K562 (cell line): ENCODE measurements at regions not wholly inside any gene's neighbourhood (a gene's known extent, or its start where the extent isn't known, plus 50 kb on each side); places are given as distances from the start of the nearest gene placed in this dataset.

ENCODE experiments used
- ATAC-seq: fragments of 200-7000 bp; cut with Tn5 transposase; 3 replicates; pipeline ENCODE4 v1.9.1; 2020; ENCODE audit warnings: moderate library complexity
- BruUV-seq: library from RNA; stranded (reverse); fragments of 400-500 nt; replicated peaks from 2 replicates; lab custom pipeline; 2021; lab: Mats Ljungman, UMichigan
- CTCF ChIA-PET: fragments of 300-600 bp; formaldehyde crosslinking; extraction: SDS; loops from one replicate; lab custom pipeline; 2021; ENCODE audit warnings: low intra/inter-chr PET ratio; lab: Yijun Ruan, JAX
- POLR2A ChIA-PET: fragments of 300-600, 350-650 bp; sonication (Branson Sonifier 250); formaldehyde crosslinking; extraction: SDS; loops from one replicate; lab custom pipeline; 2021; ENCODE audit warnings: antibody characterized with exemption, inconsistent platforms; lab: Yijun Ruan, JAX
- DNase-seq, 4 experiments: peaks; one replicate each; pipeline versions ENCODE4 v3.0.0 to v3.0.0-alpha.2; 2011 to 2018; ENCODE audit warnings: low spot score in 3 of 4, mixed read lengths in 3 of 4; ENCODE audit errors: extremely low read depth in 1 of 4
- FAIRE-seq: peaks from 2 replicates; lab custom pipeline; 2011; peaks lifted over from hg19 to GRCh38; lab: Jason Lieb, UNC
- H2AFZ ChIP-seq: 2 replicates; pipeline ENCODE4 v1.6.0; 2011; ENCODE audit warnings: low read depth, low read length, control low read depth, inconsistent platforms
- H3K27ac ChIP-seq: fragments of 200-600 bp; 3 replicates; pipeline ENCODE4 v1.8.0; 2011; ENCODE audit warnings: low read depth, mild to moderate bottlenecking, control low read depth, inconsistent platforms, low read length, moderate library complexity, mixed read lengths; ENCODE audit errors: extremely low read depth
- H3K27me3 ChIP-seq, 2 experiments: fragments of 300-600 bp in 1 of 2; 2 replicates in 1 of 2; 3 replicates in 1 of 2; pipeline versions ENCODE4 v1.6.0 to v1.8.0; 2011; ENCODE audit warnings: inconsistent platforms in 2 of 2, low read length in 2 of 2, mild to moderate bottlenecking in 1 of 2, mixed read lengths in 1 of 2, moderate library complexity in 1 of 2; ENCODE audit not compliant: control insufficient read depth in 2 of 2, insufficient read depth in 2 of 2
- H3K36me3 ChIP-seq: fragments of 300-600 bp; 3 replicates; pipeline ENCODE4 v1.8.0; 2011; ENCODE audit warnings: mild to moderate bottlenecking, low read length, inconsistent platforms; ENCODE audit not compliant: control insufficient read depth, insufficient read depth
- H3K4me1 ChIP-seq, 2 experiments: fragments of 200-600 bp in 1 of 2; replicated peaks in 1 of 2; 2 replicates in 1 of 2; 3 replicates in 1 of 2; pipeline versions ENCODE4 v1.5.1 to v1.8.0; 2011; ENCODE audit warnings: inconsistent platforms in 2 of 2, low read length in 2 of 2, mild to moderate bottlenecking in 1 of 2, mixed read lengths in 1 of 2, moderate library complexity in 1 of 2; ENCODE audit not compliant: control insufficient read depth in 2 of 2, insufficient read depth in 2 of 2
- H3K4me2 ChIP-seq: 2 replicates; pipeline ENCODE4 v1.6.1; 2011; ENCODE audit warnings: low read length, control low read depth, inconsistent platforms, mixed read lengths; ENCODE audit not compliant: insufficient read depth
- H3K4me3 ChIP-seq: fragments of 200-600 bp; sonication (generic), shearing (Covaris generic); 2 replicates; pipeline ENCODE4 v1.5.1; 2016; ENCODE audit warnings: control low read depth, inconsistent platforms
- H3K79me2 ChIP-seq: fragments of 200-600 bp; 3 replicates; pipeline ENCODE4 v1.8.0; 2011; ENCODE audit warnings: low read length, inconsistent platforms; ENCODE audit not compliant: control insufficient read depth, insufficient read depth
- H3K9ac ChIP-seq, 2 experiments: 2 replicates each; pipeline versions ENCODE4 v1.6.0 to v1.6.1; 2011; ENCODE audit warnings: low read depth in 2 of 2, low read length in 2 of 2, control low read depth in 1 of 2, inconsistent platforms in 1 of 2, mild to moderate bottlenecking in 1 of 2, mixed read lengths in 1 of 2; ENCODE audit not compliant: insufficient read depth in 1 of 2
- H3K9me1 ChIP-seq: one replicate; pipeline ENCODE4 v1.6.0; 2011; ENCODE audit warnings: inconsistent platforms, mild to moderate bottlenecking, low read length, moderate library complexity; ENCODE audit not compliant: control insufficient read depth, insufficient read depth
- H3K9me3 ChIP-seq: replicated peaks from 2 replicates; pipeline ENCODE4 v1.5.1; 2011; ENCODE audit warnings: low read depth, low read length, inconsistent platforms; ENCODE audit not compliant: control insufficient read depth, insufficient read depth
- H4K20me1 ChIP-seq: replicated peaks from 2 replicates; pipeline ENCODE4 v1.6.1; 2011; ENCODE audit warnings: low read length, inconsistent platforms, mixed read lengths; ENCODE audit not compliant: control insufficient read depth, insufficient read depth
- BRD9 ChIP-seq: fragments of 450-650 bp; IDR thresholded peaks from 2 replicates; pipeline ENCODE4 v1.6.1; 2018; ENCODE audit warnings: low read depth; ENCODE audit not compliant: partially characterized antibody
- CTCFL ChIP-seq: IDR thresholded peaks from 2 replicates; pipeline ENCODE4 v1.6.1; 2011; ENCODE audit warnings: borderline replicate concordance, low read depth, mild to moderate bottlenecking, moderate library complexity, low read length; ENCODE audit not compliant: insufficient read depth, poor library complexity, severe bottlenecking
- DNMT1 ChIP-seq: fragments of 450-650 bp; IDR thresholded peaks from 2 replicates; pipeline ENCODE4 v1.6.1; 2016; ENCODE audit warnings: antibody characterized with exemption, mild to moderate bottlenecking
- GATAD2A ChIP-seq: fragments of 450-650 bp; IDR thresholded peaks from 2 replicates; pipeline ENCODE4 v1.6.1; 2017
- LCOR ChIP-seq: sonication (generic); formaldehyde crosslinking; IDR thresholded peaks from 2 replicates; pipeline ENCODE4 v1.8.0; 2022; ENCODE audit warnings: mild to moderate bottlenecking, missing genetic modification reagents
- MCM7 ChIP-seq, 2 experiments: fragments of 450-650 bp; IDR thresholded peaks; 2 replicates each; pipeline ENCODE4 v1.6.1; 2016 to 2018
- MXD1 ChIP-seq: fragments of 250-450 bp; sonication (Bioruptor Pico); IDR thresholded peaks from 2 replicates; pipeline ENCODE4 v1.8.0; 2021; ENCODE audit warnings: borderline replicate concordance, mild to moderate bottlenecking, moderate library complexity; ENCODE audit not compliant: poor library complexity, severe bottlenecking
- NR4A1 ChIP-seq, 2 experiments: fragments of 250-450 bp in 1 of 2; fragments of 450-650 bp in 1 of 2; sonication (Bioruptor Pico) in 1 of 2; IDR thresholded peaks; 2 replicates each; pipeline versions ENCODE4 v1.4.0 to v1.6.1; 2016 to 2020; ENCODE audit warnings: mild to moderate bottlenecking in 2 of 2, missing compliant biosample characterization in 1 of 2, missing genetic modification characterization in 1 of 2, moderate library complexity in 1 of 2
- PTBP1 ChIP-seq: fragments of 200-400 bp; formaldehyde crosslinking; IDR thresholded peaks from 2 replicates; pipeline ENCODE4 v1.6.1; 2017; ENCODE audit warnings: low read depth, low read length
- RFX7 ChIP-seq: fragments of 250-450 bp; sonication (Bioruptor Pico); IDR thresholded peaks from 2 replicates; pipeline ENCODE4 v1.5.1; 2021; ENCODE audit warnings: mild to moderate bottlenecking
- RUNX1 ChIP-seq: sonication (generic); IDR thresholded peaks from 2 replicates; pipeline ENCODE4 v1.6.1; 2016; ENCODE audit warnings: antibody characterized with exemption, low read depth
- TGIF2 ChIP-seq: sonication (generic); formaldehyde crosslinking; IDR thresholded peaks from 2 replicates; pipeline ENCODE4 v1.8.1; 2022; ENCODE audit warnings: mild to moderate bottlenecking, missing genetic modification reagents, moderate library complexity
- ZNF124 ChIP-seq: sonication (generic); formaldehyde crosslinking; IDR thresholded peaks from 2 replicates; pipeline ENCODE4 v1.8.1; 2022; ENCODE audit warnings: missing genetic modification reagents
- ZNF175 ChIP-seq: fragments of 200-800 bp; sonication (Bioruptor generic); IDR thresholded peaks from 2 replicates; pipeline ENCODE4 v1.6.1; 2016; ENCODE audit warnings: low read depth, mild to moderate bottlenecking, missing genetic modification characterization, missing compliant biosample characterization
- ZNF253 ChIP-seq: fragments of 250-450 bp; sonication (Bioruptor Pico); conservative IDR thresholded peaks from 2 replicates; pipeline ENCODE4 v1.6.1; 2021; ENCODE audit warnings: mild to moderate bottlenecking
- ZNF740 ChIP-seq, 3 experiments: fragments of 200-800 bp in 1 of 3; sonication (Bioruptor generic) in 1 of 3; sonication (generic) in 1 of 3; formaldehyde crosslinking in 1 of 3; IDR thresholded peaks; 2 replicates each; pipeline versions ENCODE4 v1.6.1 to v1.8.0; 2016 to 2022; ENCODE audit warnings: mild to moderate bottlenecking in 2 of 3, missing compliant biosample characterization in 2 of 3, missing genetic modification characterization in 2 of 3, missing genetic modification reagents in 1 of 3
- WGBS: fragments of 100-300 bp; shearing (Covaris generic); methylation state at CpG from one replicate; pipeline ENCODE4 v1.1.6; 2016; ENCODE audit warnings: low coverage, mixed read lengths; ENCODE audit not compliant: insufficient coverage; ENCODE audit errors: missing lambda C conversion rate; 5-methylcytosine and 5-hydroxymethylcytosine counted together
- in situ Hi-C: fragments of 300-500 bp; cut with MboI; formaldehyde crosslinking; loops from 4 replicates; pipeline ENCODE4 v1.15.0; 2018; ENCODE audit warnings: inconsistent platforms, mixed read lengths
- intact Hi-C: fragments of 100-400 bp; cut with micrococcal nuclease; formaldehyde crosslinking; loops from 2 replicates; pipeline ENCODE4 v1.14.2; 2022

GRCh38 chr20:19890445-19891051 is 126.6 kb upstream of the NAA20 start:
- Histone ChIP-seq H3K36me3 (no peaks in the 10 kb centered on the region), H3K27ac (no peak overlapping the region), H2AFZ (no peak overlapping the region), H3K27me3 (peaks cover 0 to 18% of the 10 kb centered on the region in 2 experiments; a peak in 1 of 5 replicates), H3K79me2 (no peaks in the 10 kb centered on the region), H3K9ac (no peak overlapping the region), H3K4me3 (no peak overlapping the region), H3K9me1 (no peaks in the 10 kb centered on the region), H3K4me2 (no peak overlapping the region), H4K20me1 (no peaks in the 10 kb centered on the region), H3K9me3 (no peaks in the 10 kb centered on the region), H3K4me1 (no peaks in the 10 kb centered on the region)
- in situ Hi-C loops (no loop called here), intact Hi-C loops (no loop called here)
- WGBS = 0% methylated on average over 4 of the region's 4 CpGs
- BruUV-seq = no TSS peak
- no peak for ATAC-seq
- no peak for TF ChIP-seq DNMT1
- TF ChIP-seq GATAD2A = no peak
- no peak for TF ChIP-seq ZNF175 (CRISPR knock-in tag)
- TF ChIP-seq ZNF124 (CRISPR knock-in tag) = no peak
- no peak for TF ChIP-seq TGIF2
- no peak for TF ChIP-seq ZNF253 (CRISPR knock-in tag)
- TF ChIP-seq NR4A1 (CRISPR knock-in tag; IDR thresholded peaks at IDR 0.05) = no peak
- TF ChIP-seq NR4A1 (tag; IDR thresholded peaks at IDR 0.05) = no peak
- TF ChIP-seq CTCFL = no peak
- no peak for TF ChIP-seq MXD1 (CRISPR knock-in tag)
- TF ChIP-seq PTBP1 = no peak
- no peak for TF ChIP-seq BRD9
- no peak for TF ChIP-seq RUNX1
- TF ChIP-seq MCM7 (IDR thresholded peaks at IDR 0.05) = no peak
- no peak for TF ChIP-seq RFX7 (CRISPR knock-in tag)
- no peak for TF ChIP-seq ZNF740 (CRISPR knock-in tag; IDR thresholded peaks at IDR 0.05)
- no peak for TF ChIP-seq ZNF740 (tag; IDR thresholded peaks at IDR 0.05)
- no peak for TF ChIP-seq LCOR (CRISPR knock-in tag)
- no peak for DNase-seq
- CTCF ChIA-PET = no interaction called here
- POLR2A ChIA-PET = no interaction called here
- FAIRE-seq = no peak
